ENCODE measurements at regions not wholly inside any gene's neighbourhood (a gene's known extent, or its start where the extent isn't known, plus 50 kb on each side); places are given as distances from the start of the nearest gene placed in this dataset.

DNA sequence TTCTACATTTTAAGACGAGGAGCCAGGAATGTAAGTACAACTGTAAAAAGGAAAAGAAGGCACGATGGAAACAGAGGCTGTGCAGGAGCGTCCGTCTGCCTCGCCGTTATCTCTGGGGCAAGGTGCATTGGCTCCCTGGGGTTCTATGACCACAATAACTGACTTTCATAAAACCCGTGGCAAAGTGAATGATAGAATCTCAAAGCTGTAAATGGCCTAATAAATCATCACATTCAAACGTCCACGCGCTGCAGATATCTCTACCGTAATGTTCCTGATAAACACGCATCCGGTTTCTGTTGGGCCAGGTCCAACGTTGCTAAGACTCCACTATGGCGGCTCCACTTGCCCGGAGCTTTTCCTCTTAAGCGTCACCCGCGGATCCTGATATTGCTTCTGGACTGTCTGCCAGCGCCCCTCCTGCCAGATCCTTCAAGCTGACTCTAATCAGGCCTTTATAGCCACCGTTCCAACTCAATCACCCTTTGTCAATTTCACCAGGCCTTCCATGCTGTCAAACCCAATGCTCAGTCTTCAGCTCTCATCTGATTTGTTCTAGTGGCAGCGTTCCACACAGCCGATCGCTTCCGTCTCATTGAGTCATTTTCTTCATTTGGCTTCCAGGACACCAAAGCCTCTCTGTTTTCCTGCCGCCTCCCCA lies 265.6 kb upstream of the FOXK1 start:
- Mint-ChIP-seq H3K36me3 (no peaks in the 10 kb centered on the region), H3K27me3 (no peaks in the 10 kb centered on the region), H3K4me3 (no peak overlapping the region), H3K4me1 (no peaks in the 10 kb centered on the region), H3K9me3 (peaks cover 15% of the 10 kb centered on the region), H3K27ac (no peak overlapping the region)
- ATAC-seq: no peak

DNA sequence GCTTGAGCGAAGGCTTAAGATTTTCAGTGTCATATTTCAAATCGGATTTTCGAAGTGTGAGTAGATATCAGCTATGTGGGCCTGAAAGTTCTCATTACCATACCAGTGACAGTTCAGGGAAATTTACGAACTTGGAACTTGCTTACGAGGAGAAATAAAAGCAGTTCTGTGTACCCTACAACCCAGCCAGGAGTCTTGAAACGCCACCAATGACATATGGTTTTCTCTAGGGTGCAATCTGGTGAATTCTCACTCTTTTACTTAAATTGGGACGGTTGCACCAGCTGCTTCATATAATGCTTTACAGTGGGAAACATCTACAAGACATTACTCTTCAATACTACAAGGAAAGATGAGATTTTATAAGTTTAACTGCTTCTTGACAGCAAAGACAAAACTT lies 253.6 kb upstream of the FOXK1 start:
- peaks cover 15% of the 10 kb centered on the region for H3K27me3 Mint-ChIP-seq
- no peak overlapping the region for H3K4me3 Mint-ChIP-seq
- no peaks in the 10 kb centered on the region for H3K36me3 Mint-ChIP-seq
- H3K9me3 Mint-ChIP-seq: peaks cover 7% of the 10 kb centered on the region
- no peaks in the 10 kb centered on the region for H3K4me1 Mint-ChIP-seq
- H3K27ac Mint-ChIP-seq: no peak overlapping the region
- no peak for ATAC-seq

GRCh38 chr7:4430227-4430626 lies 251.9 kb upstream of the FOXK1 start:
- Mint-ChIP-seq H3K4me1 (no peaks in the 10 kb centered on the region), H3K4me3 (no peak overlapping the region), H3K9me3 (peaks cover 7% of the 10 kb centered on the region), H3K27ac (no peak overlapping the region), H3K27me3 (peaks cover 22% of the 10 kb centered on the region), H3K36me3 (no peaks in the 10 kb centered on the region)
- ATAC-seq: no peak

- peaks cover 4% of the 10 kb centered on the region for H3K9me3 Mint-ChIP-seq
- H3K4me3 Mint-ChIP-seq: no peak overlapping the region
- H3K4me1 Mint-ChIP-seq: no peaks in the 10 kb centered on the region
- no peak for ATAC-seq
- H3K27me3 Mint-ChIP-seq: peaks cover 36% of the 10 kb centered on the region
- H3K36me3 Mint-ChIP-seq: no peaks in the 10 kb centered on the region
- no peak overlapping the region for H3K27ac Mint-ChIP-seq
These were observed 247.8 kb upstream of the FOXK1 start for GRCh38 chr7:4434306-4434705.

GRCh38 chr7:4436361-4436895 lies 245.7 kb upstream of the FOXK1 start:
- peaks cover 36% of the 10 kb centered on the region for H3K27me3 Mint-ChIP-seq
- no peaks in the 10 kb centered on the region for H3K4me1 Mint-ChIP-seq
- no peaks in the 10 kb centered on the region for H3K36me3 Mint-ChIP-seq
- H3K27ac Mint-ChIP-seq: no peak overlapping the region
- no peak for ATAC-seq
- H3K4me3 Mint-ChIP-seq: no peak overlapping the region
- H3K9me3 Mint-ChIP-seq: no peaks in the 10 kb centered on the region

DNA sequence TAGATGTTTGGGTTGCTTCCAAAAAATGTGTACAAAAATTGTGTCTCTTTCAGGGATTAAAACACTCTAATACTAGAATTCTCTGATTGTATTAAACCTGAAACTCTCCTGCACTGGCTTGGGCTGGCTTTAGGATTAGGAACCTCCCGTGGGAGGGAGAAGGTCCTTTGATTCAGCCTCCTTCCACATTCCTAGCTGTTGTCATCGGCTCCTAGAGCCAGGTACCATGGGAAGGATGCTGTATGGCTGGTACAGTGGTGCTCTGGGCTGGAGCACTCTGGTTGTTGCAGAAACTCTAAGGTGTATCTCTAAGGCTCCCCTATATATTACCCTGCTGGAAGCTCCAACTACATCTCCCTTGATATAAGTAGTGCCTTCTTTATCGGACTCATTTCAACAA lies 245.2 kb upstream of the FOXK1 start:
- Mint-ChIP-seq H3K27ac (no peak overlapping the region), H3K4me1 (no peaks in the 10 kb centered on the region), H3K27me3 (peaks cover 36% of the 10 kb centered on the region), H3K4me3 (no peak overlapping the region), H3K9me3 (no peaks in the 10 kb centered on the region), H3K36me3 (no peaks in the 10 kb centered on the region)
- no peak for ATAC-seq

DNA sequence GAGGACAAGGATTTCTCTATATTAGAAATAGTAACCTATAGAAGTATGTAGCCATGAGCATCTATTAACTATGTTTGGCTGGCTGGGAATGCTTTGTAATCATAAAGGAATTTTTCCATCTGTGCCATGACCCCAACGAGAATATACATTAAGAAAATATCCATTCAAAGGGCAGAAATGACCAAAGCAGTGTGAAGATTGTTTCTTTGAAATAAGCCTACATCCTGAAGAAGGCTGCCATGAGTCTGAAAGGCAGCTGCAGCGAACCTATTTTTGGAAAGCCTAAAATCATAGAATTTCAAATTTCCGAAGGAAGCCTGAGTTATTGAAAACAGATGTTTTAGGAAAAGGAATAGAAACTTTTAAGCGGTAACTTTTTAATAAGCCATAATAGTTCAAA lies 244.2 kb upstream of the FOXK1 start:
- H3K9me3 Mint-ChIP-seq: no peaks in the 10 kb centered on the region
- H3K4me1 Mint-ChIP-seq: no peaks in the 10 kb centered on the region
- no peak overlapping the region for H3K27ac Mint-ChIP-seq
- H3K27me3 Mint-ChIP-seq: peaks cover 36% of the 10 kb centered on the region
- no peak overlapping the region for H3K4me3 Mint-ChIP-seq
- no peak for ATAC-seq
- H3K36me3 Mint-ChIP-seq: no peaks in the 10 kb centered on the region

- H3K4me1 Mint-ChIP-seq: no peaks in the 10 kb centered on the region
- H3K27ac Mint-ChIP-seq: no peak overlapping the region
- peaks cover 30% of the 10 kb centered on the region for H3K27me3 Mint-ChIP-seq
- H3K4me3 Mint-ChIP-seq: no peak overlapping the region
- no peak for ATAC-seq
- no peaks in the 10 kb centered on the region for H3K36me3 Mint-ChIP-seq
- no peaks in the 10 kb centered on the region for H3K9me3 Mint-ChIP-seq
These were observed 243.3 kb upstream of the FOXK1 start for GRCh38 chr7:4438723-4439245.

GRCh38 chr7:4439444-4439843 lies 242.7 kb upstream of the FOXK1 start:
- H3K27ac Mint-ChIP-seq: no peak overlapping the region
- no peaks in the 10 kb centered on the region for H3K4me1 Mint-ChIP-seq
- ATAC-seq: no peak

DNA sequence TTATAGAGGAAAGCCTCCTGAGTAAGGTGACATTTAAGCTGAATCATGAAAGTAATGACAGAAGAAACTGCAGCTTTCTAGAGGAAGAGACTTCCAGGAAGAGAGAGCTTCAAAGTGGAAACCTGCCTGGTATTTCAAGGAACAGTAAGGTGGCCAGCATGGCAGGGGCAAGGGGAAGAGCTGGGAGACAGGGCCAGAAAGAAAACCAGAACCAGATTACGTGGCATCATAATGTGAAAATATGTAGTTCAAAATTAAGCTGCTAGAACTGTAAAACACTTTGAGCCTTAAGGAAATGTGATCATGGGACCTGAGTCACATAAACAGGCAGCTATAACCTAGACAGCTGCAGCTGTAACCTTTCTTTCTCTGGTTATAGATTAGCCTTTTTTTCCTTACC lies 238.0 kb upstream of the FOXK1 start:
- Mint-ChIP-seq H3K9me3 (peaks cover 3% of the 10 kb centered on the region), H3K27me3 (peaks cover 21% of the 10 kb centered on the region), H3K36me3 (no peaks in the 10 kb centered on the region), H3K4me1 (no peaks in the 10 kb centered on the region), H3K27ac (no peak overlapping the region), H3K4me3 (no peak overlapping the region)
- no peak for ATAC-seq

More at GRCh38 chr7:4439444-4439843, 242.7 kb upstream of the FOXK1 start:
- no peaks in the 10 kb centered on the region for H3K9me3 Mint-ChIP-seq
- no peak overlapping the region for H3K4me3 Mint-ChIP-seq
- H3K27me3 Mint-ChIP-seq: peaks cover 32% of the 10 kb centered on the region
- H3K36me3 Mint-ChIP-seq: no peaks in the 10 kb centered on the region

GRCh38 chr7:4445777-4446176 lies 236.3 kb upstream of the FOXK1 start:
- Mint-ChIP-seq H3K27me3 (peaks cover 20% of the 10 kb centered on the region), H3K36me3 (no peaks in the 10 kb centered on the region), H3K9me3 (peaks cover 3% of the 10 kb centered on the region), H3K4me1 (no peaks in the 10 kb centered on the region), H3K27ac (no peak overlapping the region), H3K4me3 (no peak overlapping the region)
- ATAC-seq: no peak

DNA sequence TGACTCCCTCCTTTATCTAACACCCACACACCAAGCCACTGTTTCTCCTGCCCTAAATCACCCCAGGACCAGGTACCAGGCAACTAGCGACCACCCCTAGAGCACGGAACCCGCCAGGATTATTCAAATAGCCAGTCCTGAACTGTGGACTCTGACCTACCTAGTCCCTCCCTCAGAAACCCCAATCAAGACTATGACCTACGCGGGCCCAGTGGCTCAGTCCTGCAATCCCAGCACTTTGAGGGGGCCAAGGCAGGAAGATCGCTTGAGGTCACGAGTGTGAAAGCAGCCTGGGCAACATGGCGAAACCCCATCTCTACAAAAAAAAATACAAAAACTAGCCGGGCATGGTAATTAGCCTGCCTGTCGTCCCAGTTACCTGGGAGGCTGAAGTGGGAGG lies 232.8 kb upstream of the FOXK1 start:
- Mint-ChIP-seq H3K4me1 (no peaks in the 10 kb centered on the region), H3K4me3 (no peak overlapping the region), H3K36me3 (no peaks in the 10 kb centered on the region), H3K27me3 (peaks cover 13% of the 10 kb centered on the region), H3K9me3 (peaks cover 3% of the 10 kb centered on the region), H3K27ac (no peak overlapping the region)
- no peak for ATAC-seq

- no peaks in the 10 kb centered on the region for H3K36me3 Mint-ChIP-seq
- no peak overlapping the region for H3K27ac Mint-ChIP-seq
- ATAC-seq: no peak
- no peaks in the 10 kb centered on the region for H3K9me3 Mint-ChIP-seq
- peaks cover 8% of the 10 kb centered on the region for H3K27me3 Mint-ChIP-seq
- H3K4me3 Mint-ChIP-seq: no peak overlapping the region
- H3K4me1 Mint-ChIP-seq: no peaks in the 10 kb centered on the region
These were observed 231.6 kb upstream of the FOXK1 start for GRCh38 chr7:4450483-4450882.

GRCh38 chr7:4460597-4460996 lies 221.5 kb upstream of the FOXK1 start:
- H3K4me1 Mint-ChIP-seq: no peaks in the 10 kb centered on the region
- no peak for ATAC-seq
- H3K36me3 Mint-ChIP-seq: no peaks in the 10 kb centered on the region
- no peak overlapping the region for H3K4me3 Mint-ChIP-seq
- peaks cover 4% of the 10 kb centered on the region for H3K27me3 Mint-ChIP-seq
- H3K27ac Mint-ChIP-seq: no peak overlapping the region
- H3K9me3 Mint-ChIP-seq: peaks cover 9% of the 10 kb centered on the region

DNA sequence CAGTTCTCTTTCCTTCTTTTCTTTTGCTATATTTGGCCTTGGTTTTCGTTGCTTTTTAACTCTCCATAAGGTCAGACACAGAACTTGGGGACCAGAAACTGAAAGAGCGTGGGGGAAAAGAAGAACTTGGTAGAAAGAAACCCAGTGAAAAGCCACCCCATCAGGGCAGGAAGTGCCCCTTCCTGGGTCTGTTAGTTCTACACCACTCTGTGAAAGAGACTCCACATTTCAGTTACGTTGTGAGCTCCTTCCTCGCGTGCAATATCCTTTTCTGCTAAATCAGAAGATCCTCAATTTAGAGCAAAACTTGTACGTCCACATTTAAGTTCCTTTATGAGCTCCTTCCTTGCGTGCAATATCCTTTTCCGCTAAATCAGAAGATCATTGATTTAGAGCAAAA lies 220.6 kb upstream of the FOXK1 start:
- H3K27ac Mint-ChIP-seq: no peak overlapping the region
- H3K27me3 Mint-ChIP-seq: peaks cover 13% of the 10 kb centered on the region
- no peak for ATAC-seq
- no peak overlapping the region for H3K4me3 Mint-ChIP-seq
- peaks cover 12% of the 10 kb centered on the region for H3K9me3 Mint-ChIP-seq
- no peaks in the 10 kb centered on the region for H3K36me3 Mint-ChIP-seq
- no peaks in the 10 kb centered on the region for H3K4me1 Mint-ChIP-seq

DNA sequence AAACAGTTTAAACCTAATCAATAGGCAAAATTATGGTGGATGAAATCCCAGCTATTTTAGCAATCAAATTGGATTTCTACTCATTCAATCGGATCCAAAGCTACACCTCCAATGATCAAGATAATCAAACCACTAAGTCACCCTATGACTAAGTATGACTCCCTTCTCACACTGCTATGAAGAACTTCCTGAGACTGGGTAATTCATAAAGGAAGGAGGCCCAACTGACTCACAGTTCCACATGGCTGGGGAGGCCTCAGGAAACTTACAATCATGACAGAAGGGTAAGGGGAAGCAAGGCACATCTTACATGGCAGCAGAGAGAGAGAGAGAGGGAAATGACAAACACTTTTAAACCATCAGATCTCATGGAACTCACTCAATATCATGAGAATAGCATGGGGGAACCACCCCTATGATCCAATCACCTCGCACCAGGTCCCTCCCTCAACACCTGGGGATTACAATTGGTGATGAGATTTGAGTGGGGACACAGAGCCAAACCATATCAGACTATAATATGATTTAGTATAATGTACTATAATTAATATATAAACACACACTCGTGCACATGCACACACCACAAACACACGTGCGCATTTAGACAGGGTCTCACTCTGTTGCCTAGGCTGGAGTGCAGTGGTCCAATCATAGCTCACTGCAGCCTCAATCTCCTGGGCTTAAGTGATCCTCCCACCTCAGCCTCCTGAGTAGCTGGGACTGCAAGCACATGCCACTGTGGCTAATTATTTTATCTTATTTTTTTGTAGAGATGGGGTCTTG lies 213.6 kb upstream of the FOXK1 start:
- no peak for ATAC-seq
- Mint-ChIP-seq H3K9me3 (peaks cover 11% of the 10 kb centered on the region), H3K4me1 (no peaks in the 10 kb centered on the region), H3K27me3 (peaks cover 15% of the 10 kb centered on the region), H3K36me3 (no peaks in the 10 kb centered on the region), H3K27ac (no peak overlapping the region), H3K4me3 (no peak overlapping the region)
